Gastroesophageal sphincter (tissue), 2 donors: ENCODE measurements at regions not wholly inside any gene's neighbourhood (a gene's known extent, or its start where the extent isn't known, plus 50 kb on each side); places are given as distances from the start of the nearest gene placed in this dataset.
"Not testable (repeated sequence)": the region's sequence is repeated elsewhere in the genome, so short reads cannot be mapped to it uniquely, and the experiment has no call there.

Source experiments
- EP300 ChIP-seq: sonication (generic); formaldehyde crosslinking; IDR thresholded peaks from one replicate; pipeline ENCODE4 v1.6.1; 2017; ENCODE audit warnings: antibody characterized with exemption, mild to moderate bottlenecking
- POLR2A ChIP-seq, 2 donors: fragments of 450-650 bp; IDR thresholded peaks; one replicate each; pipeline ENCODE4 v1.6.1; 2017; ENCODE audit warnings: antibody characterized with exemption in 2 of 2, mild to moderate bottlenecking in 2 of 2, moderate library complexity in 1 of 2
- POLR2AphosphoS5 ChIP-seq: sonication (generic); formaldehyde crosslinking; IDR thresholded peaks from one replicate; pipeline ENCODE4 v1.6.1; 2017; ENCODE audit warnings: antibody characterized with exemption

DNA sequence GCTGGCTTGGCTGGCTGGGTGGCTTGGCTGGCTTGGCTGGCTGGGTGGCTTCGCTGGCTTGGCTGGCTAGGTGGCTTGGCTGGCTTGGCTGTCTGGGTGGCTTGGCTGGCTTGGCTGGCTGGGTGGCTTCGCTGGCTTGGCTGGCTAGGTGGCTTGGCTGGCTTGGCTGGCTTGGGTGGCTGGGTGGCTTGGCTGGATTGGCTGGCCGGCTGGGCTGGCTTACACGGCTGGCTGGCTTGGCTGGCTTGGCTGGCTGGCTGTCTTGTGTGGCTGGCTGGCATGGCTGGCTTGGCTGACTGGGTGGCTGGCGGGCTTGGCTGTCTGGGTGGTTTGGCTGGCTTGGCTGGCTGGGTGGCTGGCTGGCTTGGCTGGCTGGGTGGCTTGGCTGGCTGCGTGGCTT, 437.0 kb downstream of the GOLGA6L6 start:
- not testable (repeated sequence) for TF ChIP-seq POLR2AphosphoS5; EP300; POLR2A (IDR thresholded peaks at IDR 0.05)
